ENCODE measurements at regions not wholly inside any gene's neighbourhood (a gene's known extent, or its start where the extent isn't known, plus 50 kb on each side); places are given as distances from the start of the nearest gene placed in this dataset.
"Not testable (repeated sequence)": the region's sequence is repeated elsewhere in the genome, so short reads cannot be mapped to it uniquely, and the experiment has no call there.

GRCh38 chr2:131646669-131647297, 119.1 kb downstream of the CCDC74A start:
- peaks cover under 1% of the 10 kb centered on the region for H3K27me3 ChIP-seq (ENCODE audit: insufficient read depth, low read length, poor library complexity)
- H3K4me3 ChIP-seq (ENCODE audit: low read depth in 1 of 2, low read length in 2 of 2), result no peak overlapping the region
- no peaks in the 10 kb centered on the region for H3K4me1 ChIP-seq (ENCODE audit: insufficient read depth, low read length)
- ATAC-seq (ENCODE audit: insufficient read depth, low read depth), result no peak
- no peak for TF ChIP-seq EZH2 (IDR thresholded peaks at IDR 0.05; ENCODE audit: borderline replicate concordance, low read depth, low read length, severe bottlenecking)
- no peak for TF ChIP-seq CTCF (IDR thresholded peaks at IDR 0.05; ENCODE audit: borderline replicate concordance, extremely low read depth, low read length, poor library complexity, severe bottlenecking)
- no peak overlapping the region for H3K9ac ChIP-seq (ENCODE audit: low read depth, low read length)
- no peaks in the 10 kb centered on the region for H3K36me3 ChIP-seq (ENCODE audit: insufficient read depth, low read length)
- no peaks in the 10 kb centered on the region for H3K79me2 ChIP-seq (ENCODE audit: insufficient read depth, low read length)
- no peak overlapping the region for H3K27ac ChIP-seq (ENCODE audit: low read length)
- H3K9me3 ChIP-seq (ENCODE audit: insufficient read depth, low read length, severe bottlenecking), result no peaks in the 10 kb centered on the region
- no peak overlapping the region for H2AFZ ChIP-seq (ENCODE audit: low read depth, low read length)
- H3K4me2 ChIP-seq (ENCODE audit: insufficient read depth, low read length), result no peak overlapping the region
- DNase-seq, result no peak
- no peaks in the 10 kb centered on the region for H4K20me1 ChIP-seq (ENCODE audit: insufficient read depth, low read length)

GRCh38 chr2:131648565-131648964, 120.9 kb downstream of the CCDC74A start:
- not testable (repeated sequence) for H4K20me1 ChIP-seq (ENCODE audit: insufficient read depth, low read length); ATAC-seq (ENCODE audit: insufficient read depth, low read depth); H3K79me2 ChIP-seq (ENCODE audit: insufficient read depth, low read length); H3K4me1 ChIP-seq (ENCODE audit: insufficient read depth, low read length); H3K27me3 ChIP-seq (ENCODE audit: insufficient read depth, low read length, poor library complexity); H3K27ac ChIP-seq (ENCODE audit: low read length); DNase-seq; H3K4me3 ChIP-seq (ENCODE audit: low read depth in 1 of 2, low read length in 2 of 2); H3K4me2 ChIP-seq (ENCODE audit: insufficient read depth, low read length); H3K9me3 ChIP-seq (ENCODE audit: insufficient read depth, low read length, severe bottlenecking); H2AFZ ChIP-seq (ENCODE audit: low read depth, low read length); H3K9ac ChIP-seq (ENCODE audit: low read depth, low read length); H3K36me3 ChIP-seq (ENCODE audit: insufficient read depth, low read length)

GRCh38 chr2:131652246-131652645, 124.6 kb downstream of the CCDC74A start:
- not testable (repeated sequence) for H3K4me3 ChIP-seq (ENCODE audit: low read depth in 1 of 2, low read length in 2 of 2); H3K36me3 ChIP-seq (ENCODE audit: insufficient read depth, low read length); H3K9ac ChIP-seq (ENCODE audit: low read depth, low read length); H3K4me2 ChIP-seq (ENCODE audit: insufficient read depth, low read length); DNase-seq; ATAC-seq (ENCODE audit: insufficient read depth, low read depth); H2AFZ ChIP-seq (ENCODE audit: low read depth, low read length); H3K27me3 ChIP-seq (ENCODE audit: insufficient read depth, low read length, poor library complexity); H3K4me1 ChIP-seq (ENCODE audit: insufficient read depth, low read length); H4K20me1 ChIP-seq (ENCODE audit: insufficient read depth, low read length); H3K27ac ChIP-seq (ENCODE audit: low read length); H3K79me2 ChIP-seq (ENCODE audit: insufficient read depth, low read length); H3K9me3 ChIP-seq (ENCODE audit: insufficient read depth, low read length, severe bottlenecking)

- H3K4me3 ChIP-seq (ENCODE audit: low read depth in 1 of 2, low read length in 2 of 2); H3K79me2 ChIP-seq (ENCODE audit: insufficient read depth, low read length); H3K27ac ChIP-seq (ENCODE audit: low read length); H2AFZ ChIP-seq (ENCODE audit: low read depth, low read length); H3K27me3 ChIP-seq (ENCODE audit: insufficient read depth, low read length, poor library complexity); H3K4me1 ChIP-seq (ENCODE audit: insufficient read depth, low read length); H3K9me3 ChIP-seq (ENCODE audit: insufficient read depth, low read length, severe bottlenecking); ATAC-seq (ENCODE audit: insufficient read depth, low read depth); H3K36me3 ChIP-seq (ENCODE audit: insufficient read depth, low read length); H4K20me1 ChIP-seq (ENCODE audit: insufficient read depth, low read length); DNase-seq; H3K9ac ChIP-seq (ENCODE audit: low read depth, low read length); H3K4me2 ChIP-seq (ENCODE audit: insufficient read depth, low read length): not testable (repeated sequence)
These were observed 126.4 kb downstream of the CCDC74A start for GRCh38 chr2:131654107-131654506.

- Histone ChIP-seq H3K36me3 (ENCODE audit: insufficient read depth, low read length) (no peaks in the 10 kb centered on the region), H3K4me1 (ENCODE audit: insufficient read depth, low read length) (no peaks in the 10 kb centered on the region), H3K27me3 (ENCODE audit: insufficient read depth, low read length, poor library complexity) (no peaks in the 10 kb centered on the region), H3K79me2 (ENCODE audit: insufficient read depth, low read length) (no peaks in the 10 kb centered on the region), H3K9ac (ENCODE audit: low read depth, low read length) (no peak overlapping the region), H3K27ac (ENCODE audit: low read length) (no peak overlapping the region), H3K4me3 (ENCODE audit: low read depth in 1 of 2, low read length in 2 of 2) (no peak overlapping the region), H2AFZ (ENCODE audit: low read depth, low read length) (no peak overlapping the region), H3K9me3 (ENCODE audit: insufficient read depth, low read length, severe bottlenecking) (no peaks in the 10 kb centered on the region), H3K4me2 (ENCODE audit: insufficient read depth, low read length) (no peak overlapping the region), H4K20me1 (ENCODE audit: insufficient read depth, low read length) (no peaks in the 10 kb centered on the region)
- DNase-seq (no peak), ATAC-seq (ENCODE audit: insufficient read depth, low read depth) (no peak)
- TF ChIP-seq CTCF (IDR thresholded peaks at IDR 0.05; ENCODE audit: borderline replicate concordance, extremely low read depth, low read length, poor library complexity, severe bottlenecking), result no peak
- no peak for TF ChIP-seq EZH2 (IDR thresholded peaks at IDR 0.05; ENCODE audit: borderline replicate concordance, low read depth, low read length, severe bottlenecking)
These were observed 129.3 kb downstream of the CCDC74A start for GRCh38 chr2:131656816-131657633.

All from DND-41 (cell line).